Upper lobe of left lung (tissue), 6 donors: ENCODE measurements at regions not wholly inside any gene's neighbourhood (a gene's known extent, or its start where the extent isn't known, plus 50 kb on each side); places are given as distances from the start of the nearest gene placed in this dataset.
"Not testable (repeated sequence)": the region's sequence is repeated elsewhere in the genome, so short reads cannot be mapped to it uniquely, and the experiment has no call there.

Source experiments
- ATAC-seq, 2 donors: fragments of 200-7000 bp; cut with Tn5 transposase; one replicate each; pipeline ENCODE4 v1.9.1; 2022; ENCODE audit warnings: mild to moderate bottlenecking in 2 of 2, moderate library complexity in 2 of 2; ENCODE audit not compliant: low FRiP score in 2 of 2
- DNase-seq, 2 donors: peaks; one replicate each; pipeline ENCODE4 v3.0.0-alpha.2; 2019 to 2020
- H3K27ac ChIP-seq, 4 donors: fragments of 200-600 bp; sonication (generic); one replicate each; pipeline ENCODE4 v1.5.1; 2016 to 2019
- H3K27me3 ChIP-seq, 4 donors: fragments of 200-600 bp; sonication (generic); one replicate each; pipeline ENCODE4 v1.5.1; 2017 to 2019
- H3K36me3 ChIP-seq, 4 donors: fragments of 200-600 bp; sonication (generic); one replicate each; pipeline ENCODE4 v1.5.1; 2016 to 2019
- H3K4me1 ChIP-seq, 4 donors: fragments of 200-600 bp; sonication (generic); one replicate each; pipeline ENCODE4 v1.5.1; 2018 to 2019
- H3K4me3 ChIP-seq, 4 donors: fragments of 200-600 bp; sonication (generic); one replicate each; pipeline ENCODE4 v1.5.1; 2017 to 2019; ENCODE audit warnings: mild to moderate bottlenecking in 2 of 4, moderate library complexity in 1 of 4
- H3K9me3 ChIP-seq, 4 donors: fragments of 200-600 bp; sonication (generic); one replicate each; pipeline ENCODE4 v1.5.1; 2018 to 2019
- CTCF ChIP-seq, 6 experiments: fragments of 450-650 bp in 4 of 6; fragments of 200-600 bp in 2 of 6; sonication (generic) in 2 of 6; IDR thresholded peaks; one replicate each; pipeline ENCODE4 v1.5.1; 2016 to 2019; ENCODE audit warnings: antibody characterized with exemption in 6 of 6
- EP300 ChIP-seq, 4 donors: sonication (generic); formaldehyde crosslinking; IDR thresholded peaks; one replicate each; pipeline ENCODE4 v1.5.1; 2017; ENCODE audit warnings: antibody characterized with exemption in 4 of 4, control low read depth in 2 of 4
- POLR2A ChIP-seq, 4 donors: fragments of 450-650 bp; IDR thresholded peaks; one replicate each; pipeline ENCODE4 v1.5.1; 2016 to 2017; ENCODE audit warnings: antibody characterized with exemption in 4 of 4, mild to moderate bottlenecking in 2 of 4
- POLR2AphosphoS5 ChIP-seq, 2 donors: sonication (generic); formaldehyde crosslinking; IDR thresholded peaks; one replicate each; pipeline ENCODE4 v1.5.1; 2017; ENCODE audit warnings: antibody characterized with exemption in 2 of 2
- WGBS, 2 donors: methylation state at CpG; one replicate each; pipeline ENCODE4 v1.1.5; 2017 to 2018; 5-methylcytosine and 5-hydroxymethylcytosine counted together
- donor health status: DM: no; HTN: no; CAD: no; lungs with moderate emphysema.
- donor health status: DM: no; HTN: yes; CAD: no; lungs with severe emphysema.

DNA sequence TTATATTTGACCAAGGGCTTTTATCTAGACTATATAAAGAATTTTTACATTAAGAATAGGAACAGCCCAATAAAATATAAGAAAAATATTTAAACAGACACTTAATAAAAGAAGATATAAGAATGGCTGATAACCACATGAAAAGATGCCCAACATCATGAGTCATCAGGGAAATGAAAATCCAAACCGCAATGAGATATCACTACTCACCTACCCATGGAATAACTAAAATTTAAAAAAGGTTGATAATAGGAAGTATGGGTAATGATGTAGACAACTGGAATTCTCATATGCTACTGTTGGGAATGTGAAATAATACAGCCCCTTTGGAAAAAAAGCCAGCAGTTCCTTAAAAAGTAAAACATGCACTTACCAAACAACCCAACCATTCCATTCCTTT is 206.9 kb upstream of the PCSK5 start:
- 79 to 82% methylated on average over 1 of the region's 1 CpG for WGBS, 2 donors
- Histone ChIP-seq H3K36me3 (no peaks in the 10 kb centered on the region), H3K4me3 (no peak overlapping the region), H3K4me1 (no peaks in the 10 kb centered on the region), H3K9me3 (no peaks in the 10 kb centered on the region), H3K27ac (no peak overlapping the region), H3K27me3 (no peaks in the 10 kb centered on the region)
- ATAC-seq (no peak), DNase-seq (no peak)
- no peak for TF ChIP-seq CTCF (IDR thresholded peaks at IDR 0.05)
- no peak for TF ChIP-seq POLR2A (IDR thresholded peaks at IDR 0.05)
- TF ChIP-seq EP300 (IDR thresholded peaks at IDR 0.05) = no peak
- no peak for TF ChIP-seq POLR2AphosphoS5 (IDR thresholded peaks at IDR 0.05)

DNA sequence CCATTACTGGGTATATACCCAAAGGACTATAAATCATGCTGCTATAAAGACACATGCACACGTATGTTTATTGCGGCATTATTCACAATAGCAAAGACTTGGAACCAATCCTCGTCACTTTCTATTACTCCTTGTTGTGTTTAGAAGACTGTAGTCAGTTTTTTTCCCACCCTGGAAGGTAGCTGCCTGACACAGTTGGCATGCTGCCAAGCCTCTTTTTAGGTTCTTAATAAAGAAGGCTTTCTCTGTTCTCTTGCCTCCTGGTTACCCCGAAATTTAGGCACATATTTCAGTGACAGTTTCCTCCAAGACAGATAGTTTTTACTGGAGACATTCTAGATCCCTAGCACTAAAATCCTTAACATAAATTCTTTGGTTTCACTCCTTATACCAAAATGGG is 205.4 kb upstream of the PCSK5 start:
- H3K27me3 ChIP-seq = no peaks in the 10 kb centered on the region
- DNase-seq (no peak), ATAC-seq (no peak)
- H3K27ac ChIP-seq = no peak overlapping the region
- H3K9me3 ChIP-seq = no peaks in the 10 kb centered on the region
- H3K4me1 ChIP-seq = no peaks in the 10 kb centered on the region
- WGBS, 2 donors = 70 to 73% methylated on average over 4 of the region's 4 CpGs
- no peaks in the 10 kb centered on the region for H3K36me3 ChIP-seq
- H3K4me3 ChIP-seq = no peak overlapping the region
- TF ChIP-seq EP300 (IDR thresholded peaks at IDR 0.05) (no peak), POLR2A (IDR thresholded peaks at IDR 0.05) (no peak), POLR2AphosphoS5 (IDR thresholded peaks at IDR 0.05) (no peak), CTCF (IDR thresholded peaks at IDR 0.05) (no peak)

GRCh38 chr9:75687359-75687953 is 203.0 kb upstream of the PCSK5 start:
- DNase-seq (no peak), ATAC-seq (no peak)
- 38 to 43% methylated on average over 2 of the region's 2 CpGs for WGBS, 2 donors
- Histone ChIP-seq H3K4me3 (no peak overlapping the region), H3K27ac (no peak overlapping the region), H3K27me3 (no peaks in the 10 kb centered on the region), H3K4me1 (no peaks in the 10 kb centered on the region), H3K9me3 (no peaks in the 10 kb centered on the region), H3K36me3 (no peaks in the 10 kb centered on the region)
- no peak for TF ChIP-seq POLR2A (IDR thresholded peaks at IDR 0.05)
- no peak for TF ChIP-seq EP300 (IDR thresholded peaks at IDR 0.05)
- no peak for TF ChIP-seq POLR2AphosphoS5 (IDR thresholded peaks at IDR 0.05)
- TF ChIP-seq CTCF (IDR thresholded peaks at IDR 0.05) = no peak

DNA sequence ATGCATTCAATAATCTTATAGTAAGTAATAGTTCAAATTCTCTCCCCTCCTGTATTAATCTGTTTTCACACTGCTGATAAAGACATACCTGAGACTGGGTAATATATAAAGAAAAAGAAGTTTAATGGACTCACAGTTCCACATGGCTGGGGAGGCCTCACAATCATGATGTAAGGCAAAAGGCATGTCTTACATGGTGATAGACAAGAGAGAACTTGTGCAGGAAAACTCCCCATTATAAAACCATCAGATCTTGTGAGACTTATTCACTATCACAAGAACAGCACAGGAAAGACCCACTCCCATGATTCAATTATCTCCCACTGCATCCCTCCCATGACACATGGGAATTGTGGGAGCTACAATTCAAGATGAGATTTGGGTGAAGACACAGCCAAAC is 199.9 kb upstream of the PCSK5 start:
- not testable (repeated sequence) for H3K4me3 ChIP-seq, ATAC-seq, H3K36me3 ChIP-seq, H3K27me3 ChIP-seq, DNase-seq, H3K4me1 ChIP-seq, H3K9me3 ChIP-seq, H3K27ac ChIP-seq

GRCh38 chr9:75691408-75691807 is 199.1 kb upstream of the PCSK5 start:
- TF ChIP-seq POLR2A (IDR thresholded peaks at IDR 0.05) (no peak), POLR2AphosphoS5 (IDR thresholded peaks at IDR 0.05) (no peak), EP300 (IDR thresholded peaks at IDR 0.05) (no peak), CTCF (IDR thresholded peaks at IDR 0.05) (no peak)
- H3K36me3 ChIP-seq = no peaks in the 10 kb centered on the region
- no peak overlapping the region for H3K27ac ChIP-seq
- H3K4me1 ChIP-seq = no peaks in the 10 kb centered on the region
- no peaks in the 10 kb centered on the region for H3K27me3 ChIP-seq
- ATAC-seq (no peak), DNase-seq (no peak)
- no peak overlapping the region for H3K4me3 ChIP-seq
- H3K9me3 ChIP-seq = no peaks in the 10 kb centered on the region
- whole genome bisulfite sequencing, 2 donors = 64 to 85% methylated on average over 1 of the region's 1 CpG
